Esophagus muscularis mucosa (tissue), 4 donors: ENCODE measurements at regions not wholly inside any gene's neighbourhood (a gene's known extent, or its start where the extent isn't known, plus 50 kb on each side); places are given as distances from the start of the nearest gene placed in this dataset.

Experiments used
- EP300 ChIP-seq: sonication (generic); formaldehyde crosslinking; IDR thresholded peaks from one replicate; pipeline ENCODE4 v1.6.1; 2017; ENCODE audit warnings: antibody characterized with exemption
- POLR2A ChIP-seq: fragments of 450-650 bp; IDR thresholded peaks from one replicate; pipeline ENCODE4 v1.6.1; 2017; ENCODE audit warnings: antibody characterized with exemption, moderate library complexity, mild to moderate bottlenecking, low read depth
- POLR2AphosphoS5 ChIP-seq, 2 donors: sonication (generic); formaldehyde crosslinking; IDR thresholded peaks; one replicate each; pipeline ENCODE4 v1.6.1; 2017; ENCODE audit warnings: antibody characterized with exemption in 2 of 2
- TF ChIP-seq, protein P1 (sequence below), 3 experiments: fragments of 200-600 bp in 2 of 3; fragments of 450-650 bp in 1 of 3; sonication (generic) in 2 of 3; IDR thresholded peaks; one replicate each; pipeline ENCODE4 v1.5.1; 2017 to 2019; ENCODE audit warnings: antibody characterized with exemption in 3 of 3, mild to moderate bottlenecking in 2 of 3, moderate library complexity in 1 of 3

GRCh38 chr17:69872675-69873262 is 202.3 kb upstream of the KCNJ16 start:
- TF ChIP-seq, protein P1, sequence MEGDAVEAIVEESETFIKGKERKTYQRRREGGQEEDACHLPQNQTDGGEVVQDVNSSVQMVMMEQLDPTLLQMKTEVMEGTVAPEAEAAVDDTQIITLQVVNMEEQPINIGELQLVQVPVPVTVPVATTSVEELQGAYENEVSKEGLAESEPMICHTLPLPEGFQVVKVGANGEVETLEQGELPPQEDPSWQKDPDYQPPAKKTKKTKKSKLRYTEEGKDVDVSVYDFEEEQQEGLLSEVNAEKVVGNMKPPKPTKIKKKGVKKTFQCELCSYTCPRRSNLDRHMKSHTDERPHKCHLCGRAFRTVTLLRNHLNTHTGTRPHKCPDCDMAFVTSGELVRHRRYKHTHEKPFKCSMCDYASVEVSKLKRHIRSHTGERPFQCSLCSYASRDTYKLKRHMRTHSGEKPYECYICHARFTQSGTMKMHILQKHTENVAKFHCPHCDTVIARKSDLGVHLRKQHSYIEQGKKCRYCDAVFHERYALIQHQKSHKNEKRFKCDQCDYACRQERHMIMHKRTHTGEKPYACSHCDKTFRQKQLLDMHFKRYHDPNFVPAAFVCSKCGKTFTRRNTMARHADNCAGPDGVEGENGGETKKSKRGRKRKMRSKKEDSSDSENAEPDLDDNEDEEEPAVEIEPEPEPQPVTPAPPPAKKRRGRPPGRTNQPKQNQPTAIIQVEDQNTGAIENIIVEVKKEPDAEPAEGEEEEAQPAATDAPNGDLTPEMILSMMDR (IDR thresholded peaks at IDR 0.05) = no peak
- TF ChIP-seq POLR2A = no peak
- no peak for TF ChIP-seq POLR2AphosphoS5 (IDR thresholded peaks at IDR 0.05)
- no peak for TF ChIP-seq EP300
